ENCODE measurements at regions not wholly inside any gene's neighbourhood (a gene's known extent, or its start where the extent isn't known, plus 50 kb on each side); places are given as distances from the start of the nearest gene placed in this dataset.

- no peaks in the 10 kb centered on the region for H3K9me2 ChIP-seq (replicated peaks; ENCODE audit: insufficient read depth, low read length)
- no peak for TF ChIP-seq EZH2 (optimal IDR thresholded peaks at IDR 0.05; ENCODE audit: low read depth, low read length)
- TF ChIP-seq CTCF (IDR thresholded peaks at IDR 0.05; ENCODE audit: low read length): no peak
- no peak for TF ChIP-seq EZH2phosphoT487 (IDR thresholded peaks at IDR 0.05; ENCODE audit: low read length)
- peaks cover 9% of the 10 kb centered on the region for H3K4me1 ChIP-seq (ENCODE audit: low read length)
- no peak overlapping the region for H3K4me3 ChIP-seq (ENCODE audit: low read length)
- no peak overlapping the region for H3K9ac ChIP-seq (ENCODE audit: low read length)
- DNase-seq: peak; percentile 69
- H3K9me3 ChIP-seq (replicated peaks; ENCODE audit: insufficient read depth, low read length): no peaks in the 10 kb centered on the region
- no peaks in the 10 kb centered on the region for H3K79me2 ChIP-seq (ENCODE audit: low read length)
- no peak overlapping the region for H2AFZ ChIP-seq (ENCODE audit: low read length)
- no peaks in the 10 kb centered on the region for H3K36me3 ChIP-seq (replicated peaks; ENCODE audit: insufficient read depth, low read length)
- no peak overlapping the region for H3K4me2 ChIP-seq (ENCODE audit: low read depth, low read length)
- H3K27ac ChIP-seq (ENCODE audit: low read length): no peak overlapping the region
- peaks cover 9% of the 10 kb centered on the region for H3F3A ChIP-seq (ENCODE audit: insufficient read depth, low read length)
- H3K27me3 ChIP-seq (replicated peaks; ENCODE audit: insufficient read depth, low read length): no peaks in the 10 kb centered on the region
- H4K20me1 ChIP-seq (ENCODE audit: insufficient read depth, low read length): no peaks in the 10 kb centered on the region
These were observed 445.9 kb upstream of the JARID2 start for GRCh38 chr6:14799928-14800327.

- no peak for TF ChIP-seq CTCF (IDR thresholded peaks at IDR 0.05; ENCODE audit: low read length)
- no peak for TF ChIP-seq EZH2phosphoT487 (IDR thresholded peaks at IDR 0.05; ENCODE audit: low read length)
- H3K36me3 ChIP-seq (replicated peaks; ENCODE audit: insufficient read depth, low read length): no peaks in the 10 kb centered on the region
- peak; percentile 44 for DNase-seq
- H3K4me3 ChIP-seq (ENCODE audit: low read length): no peak overlapping the region
- H4K20me1 ChIP-seq (ENCODE audit: insufficient read depth, low read length): no peaks in the 10 kb centered on the region
- H3K9me3 ChIP-seq (replicated peaks; ENCODE audit: insufficient read depth, low read length): no peaks in the 10 kb centered on the region
- no peaks in the 10 kb centered on the region for H3K9me2 ChIP-seq (replicated peaks; ENCODE audit: insufficient read depth, low read length)
- no peak overlapping the region for H2AFZ ChIP-seq (ENCODE audit: low read length)
- H3K27ac ChIP-seq (ENCODE audit: low read length): peak overlapping the region; percentile 14; the same call in 1 of the 2 replicates
- H3F3A ChIP-seq (ENCODE audit: insufficient read depth, low read length): peaks cover 9% of the 10 kb centered on the region
- H3K4me2 ChIP-seq (ENCODE audit: low read depth, low read length): peak overlapping the region; percentile 33; the same call in 1 of the 2 replicates
- H3K27me3 ChIP-seq (replicated peaks; ENCODE audit: insufficient read depth, low read length): no peaks in the 10 kb centered on the region
- no peaks in the 10 kb centered on the region for H3K79me2 ChIP-seq (ENCODE audit: low read length)
- H3K4me1 ChIP-seq (ENCODE audit: low read length): peaks cover 9% of the 10 kb centered on the region
- H3K9ac ChIP-seq (ENCODE audit: low read length): no peak overlapping the region
These were observed 443.2 kb upstream of the JARID2 start for GRCh38 chr6:14802514-14803160.

GRCh38 chr6:14804001-14804784 is 441.7 kb upstream of the JARID2 start:
- TF ChIP-seq EZH2 (optimal IDR thresholded peaks at IDR 0.05; ENCODE audit: low read depth, low read length) (no peak), EZH2phosphoT487 (IDR thresholded peaks at IDR 0.05; ENCODE audit: low read length) (no peak), CTCF (IDR thresholded peaks at IDR 0.05; ENCODE audit: low read length) (no peak)
- H3K9me3 ChIP-seq (replicated peaks; ENCODE audit: insufficient read depth, low read length): no peaks in the 10 kb centered on the region
- H4K20me1 ChIP-seq (ENCODE audit: insufficient read depth, low read length): no peaks in the 10 kb centered on the region
- no peaks in the 10 kb centered on the region for H3K79me2 ChIP-seq (ENCODE audit: low read length)
- no peaks in the 10 kb centered on the region for H3K27me3 ChIP-seq (replicated peaks; ENCODE audit: insufficient read depth, low read length)
- no peak overlapping the region for H2AFZ ChIP-seq (ENCODE audit: low read length)
- no peak for DNase-seq
- peaks cover 9% of the 10 kb centered on the region for H3K4me1 ChIP-seq (ENCODE audit: low read length)
- peaks cover 9% of the 10 kb centered on the region for H3F3A ChIP-seq (ENCODE audit: insufficient read depth, low read length)
- no peaks in the 10 kb centered on the region for H3K9me2 ChIP-seq (replicated peaks; ENCODE audit: insufficient read depth, low read length)
- no peak overlapping the region for H3K4me2 ChIP-seq (ENCODE audit: low read depth, low read length)
- no peak overlapping the region for H3K9ac ChIP-seq (ENCODE audit: low read length)
- H3K4me3 ChIP-seq (ENCODE audit: low read length): no peak overlapping the region
- H3K36me3 ChIP-seq (replicated peaks; ENCODE audit: insufficient read depth, low read length): no peaks in the 10 kb centered on the region
- H3K27ac ChIP-seq (ENCODE audit: low read length): no peak overlapping the region

All from MM.1S (cell line).